SK-N-SH (cell line): ENCODE measurements at regions not wholly inside any gene's neighbourhood (a gene's known extent, or its start where the extent isn't known, plus 50 kb on each side); places are given as distances from the start of the nearest gene placed in this dataset.

Experiments used
- CTCF ChIP-seq: fragments of 200-600 bp; sonication (generic); IDR thresholded peaks from 2 replicates; pipeline ENCODE4 v1.6.1; 2017; ENCODE audit warnings: antibody characterized with exemption, mild to moderate bottlenecking, moderate library complexity
- EZH2phosphoT487 ChIP-seq: fragments of 200-600 bp; sonication (generic); IDR thresholded peaks from 2 replicates; pipeline ENCODE4 v1.6.1; 2017; ENCODE audit warnings: low read depth, mixed run types, mild to moderate bottlenecking, antibody characterized with exemption, moderate library complexity, borderline replicate concordance
- MAX ChIP-seq: IDR thresholded peaks from 2 replicates; pipeline ENCODE4 v1.4.0; 2012; ENCODE audit warnings: low read depth
- NFIC ChIP-seq: IDR thresholded peaks from 2 replicates; pipeline ENCODE4 v1.4.0; 2012; ENCODE audit warnings: borderline replicate concordance
- NRF1 ChIP-seq: IDR thresholded peaks from 2 replicates; pipeline ENCODE4 v1.6.1; 2012; ENCODE audit warnings: low read depth, mild to moderate bottlenecking, low read length
- RAD21 ChIP-seq: IDR thresholded peaks from 2 replicates; pipeline ENCODE4 v1.6.1; 2012; ENCODE audit warnings: mild to moderate bottlenecking, low read length
- USF2 ChIP-seq: fragments of 150-350 bp; IDR thresholded peaks from 2 replicates; pipeline ENCODE4 v1.6.1; 2017; ENCODE audit warnings: antibody characterized with exemption, low read length, low read depth, borderline replicate concordance

- TF ChIP-seq NRF1 = no peak
- no peak for TF ChIP-seq EZH2phosphoT487
- TF ChIP-seq USF2 = no peak
- no peak for TF ChIP-seq CTCF
- TF ChIP-seq MAX = no peak
- no peak for TF ChIP-seq NFIC
- TF ChIP-seq RAD21 = no peak
Observed at GRCh38 chr1:30506291-30507015, 216.9 kb downstream of the MATN1 start.
